Esophagus squamous epithelium (tissue), 5 donors: ENCODE measurements at regions not wholly inside any gene's neighbourhood (a gene's known extent, or its start where the extent isn't known, plus 50 kb on each side); places are given as distances from the start of the nearest gene placed in this dataset.

Experiments
- DNase-seq: peaks from one replicate; lab custom pipeline; 2025; lab: John Stamatoyannopoulos, UW
- H3K27ac ChIP-seq, 4 donors: fragments of 200-600 bp; sonication (generic); one replicate each; pipeline ENCODE4 v1.5.1; 2016 to 2019; ENCODE audit warnings: mild to moderate bottlenecking in 1 of 4
- H3K27me3 ChIP-seq, 4 donors: fragments of 200-600 bp; sonication (generic); 1 replicate in 3 of 4; 2 replicates in 1 of 4; pipeline versions ENCODE4 v1.5.1 to v1.6.0; 2017 to 2021; ENCODE audit warnings: antibody characterized with exemption in 1 of 4
- H3K36me3 ChIP-seq, 3 donors: fragments of 200-600 bp; sonication (generic); one replicate each; pipeline ENCODE4 v1.5.1; 2016 to 2019
- H3K4me1 ChIP-seq, 3 donors: fragments of 200-600 bp; sonication (generic); one replicate each; pipeline ENCODE4 v1.5.1; 2017 to 2019
- H3K4me3 ChIP-seq, 4 donors: fragments of 200-600 bp; sonication (generic); 1 replicate in 3 of 4; 2 replicates in 1 of 4; pipeline ENCODE4 v1.5.1; 2016 to 2019; ENCODE audit warnings: mild to moderate bottlenecking in 2 of 4, moderate library complexity in 1 of 4
- H3K9me3 ChIP-seq, 3 donors: fragments of 200-600 bp; sonication (generic); one replicate each; pipeline ENCODE4 v1.5.1; 2016 to 2019
- CTCF ChIP-seq, 6 experiments: fragments of 450-650 bp in 4 of 6; fragments of 200-600 bp in 2 of 6; sonication (generic) in 2 of 6; IDR thresholded peaks; one replicate each; pipeline ENCODE4 v1.5.1; 2016 to 2019; ENCODE audit warnings: antibody characterized with exemption in 6 of 6, mild to moderate bottlenecking in 4 of 6, moderate library complexity in 4 of 6
- POLR2A ChIP-seq, 4 donors: fragments of 450-650 bp; IDR thresholded peaks; one replicate each; pipeline ENCODE4 v1.6.1; 2017; ENCODE audit warnings: antibody characterized with exemption in 4 of 4, mild to moderate bottlenecking in 4 of 4, moderate library complexity in 3 of 4
- WGBS, 2 donors: methylation state at CpG; one replicate each; pipeline ENCODE4 v1.1.5; 2018; 5-methylcytosine and 5-hydroxymethylcytosine counted together
- intact Hi-C: fragments of 100-400 bp; cut with DNase I; formaldehyde crosslinking; loops from one replicate; pipeline ENCODE4 v1.15.0; 2022
- donor health status: DM: yes; HTN: yes; CAD: no.

GRCh38 chr6:22873513-22874136, 304.3 kb downstream of the HDGFL1 start:
- TF ChIP-seq CTCF (IDR thresholded peaks at IDR 0.05), result no peak
- no peak for TF ChIP-seq POLR2A (IDR thresholded peaks at IDR 0.05)
- peak overlapping the region in 1 of 4 donors; percentile 2 for H3K27ac ChIP-seq
- H3K27me3 ChIP-seq, result no peaks in the 10 kb centered on the region
- no peak overlapping the region for H3K4me3 ChIP-seq
- H3K9me3 ChIP-seq, result no peaks in the 10 kb centered on the region
- 46 to 48% methylated on average over 4 of the region's 4 CpGs for WGBS, 2 donors
- intact Hi-C loops, result no loop called here
- H3K4me1 ChIP-seq, result peaks cover 0 to 12% (median 4%) of the 10 kb centered on the region in 3 donors
- no peaks in the 10 kb centered on the region for H3K36me3 ChIP-seq
- no peak for DNase-seq

DNA sequence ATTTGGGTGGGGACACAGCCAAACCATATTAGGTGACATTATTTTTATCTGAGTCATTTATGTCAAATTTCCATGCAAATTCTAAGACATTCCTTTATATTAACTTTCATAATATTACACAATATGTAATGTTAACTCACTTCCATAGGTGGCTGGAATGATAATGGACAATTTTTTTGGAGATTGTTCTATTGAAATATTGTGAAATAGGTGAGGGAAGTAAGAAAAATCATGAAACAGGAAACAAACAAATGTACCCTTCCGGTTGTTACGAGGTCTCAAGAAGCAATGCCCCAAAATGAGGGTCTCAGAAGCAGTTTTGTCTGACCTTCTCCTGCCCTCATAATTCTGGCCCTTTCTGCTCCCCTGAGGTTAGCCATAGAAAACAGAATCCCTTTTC, 306.5 kb downstream of the HDGFL1 start:
- no peak for DNase-seq
- TF ChIP-seq CTCF (IDR thresholded peaks at IDR 0.05) (no peak), POLR2A (IDR thresholded peaks at IDR 0.05) (no peak)
- Histone ChIP-seq H3K27me3 (no peaks in the 10 kb centered on the region), H3K27ac (no peak overlapping the region), H3K4me1 (peaks cover 4 to 18% (median 4%) of the 10 kb centered on the region in 3 donors), H3K4me3 (no peak overlapping the region), H3K9me3 (no peaks in the 10 kb centered on the region), H3K36me3 (no peaks in the 10 kb centered on the region)
- intact Hi-C loops, result no loop called here
- WGBS, 2 donors, result 89 to 94% methylated on average over 2 of the region's 2 CpGs

GRCh38 chr6:22878324-22878701, 308.9 kb downstream of the HDGFL1 start:
- WGBS, 2 donors, result 55 to 67% methylated on average over 3 of the region's 3 CpGs
- Histone ChIP-seq H3K27me3 (no peaks in the 10 kb centered on the region), H3K4me3 (no peak overlapping the region), H3K4me1 (peaks cover 4 to 33% (median 11%) of the 10 kb centered on the region in 3 donors), H3K9me3 (no peaks in the 10 kb centered on the region), H3K27ac (no peak overlapping the region), H3K36me3 (no peaks in the 10 kb centered on the region)
- intact Hi-C loops, result no loop called here
- DNase-seq, result no peak
- TF ChIP-seq POLR2A (IDR thresholded peaks at IDR 0.05) (no peak), CTCF (IDR thresholded peaks at IDR 0.05) (no peak)

DNA sequence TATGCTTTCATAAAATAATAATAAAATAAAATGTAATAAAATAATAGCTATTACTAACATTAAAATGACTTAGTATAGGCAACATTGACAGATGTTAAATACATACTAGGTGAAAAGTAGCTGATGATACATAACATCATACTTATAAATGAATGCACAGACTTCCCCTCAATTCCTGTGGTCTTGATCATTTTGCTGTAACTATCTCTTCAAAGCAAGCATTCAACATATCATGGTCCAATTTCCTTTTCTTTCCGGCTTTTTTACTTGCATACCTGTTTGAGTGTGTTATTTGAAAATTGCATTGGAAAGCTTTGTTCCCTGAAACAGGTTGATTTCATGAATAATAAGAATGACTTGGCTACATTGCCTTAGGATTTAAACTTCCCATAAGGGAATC, 309.3 kb downstream of the HDGFL1 start:
- intact Hi-C loops, result no loop called here
- Histone ChIP-seq H3K27ac (no peak overlapping the region), H3K36me3 (no peaks in the 10 kb centered on the region), H3K27me3 (no peaks in the 10 kb centered on the region), H3K4me1 (peaks cover 4 to 30% (median 9%) of the 10 kb centered on the region in 3 donors), H3K4me3 (no peak overlapping the region), H3K9me3 (no peaks in the 10 kb centered on the region)
- 84 to 87% methylated on average over 1 of the region's 1 CpG for WGBS, 2 donors
- no peak for DNase-seq
- no peak for TF ChIP-seq CTCF (IDR thresholded peaks at IDR 0.05)
- TF ChIP-seq POLR2A (IDR thresholded peaks at IDR 0.05), result no peak

GRCh38 chr6:22880686-22881433, 311.5 kb downstream of the HDGFL1 start:
- H3K4me3 ChIP-seq, result no peak overlapping the region
- no peak for DNase-seq
- H3K4me1 ChIP-seq, result peaks cover 4 to 29% (median 6%) of the 10 kb centered on the region in 3 donors
- WGBS, 2 donors, result 30 to 31% methylated on average over 3 of the region's 3 CpGs
- TF ChIP-seq CTCF (IDR thresholded peaks at IDR 0.05) (no peak), POLR2A (IDR thresholded peaks at IDR 0.05) (no peak)
- no peaks in the 10 kb centered on the region for H3K27me3 ChIP-seq
- no peaks in the 10 kb centered on the region for H3K9me3 ChIP-seq
- no peaks in the 10 kb centered on the region for H3K36me3 ChIP-seq
- intact Hi-C loops, result no loop called here
- H3K27ac ChIP-seq, result peak overlapping the region in 3 of 4 donors; percentile 36 to 65 (median 45)
